HG03135 (cell line): ENCODE measurements at regions not wholly inside any gene's neighbourhood (a gene's known extent, or its start where the extent isn't known, plus 50 kb on each side); places are given as distances from the start of the nearest gene placed in this dataset.
"Not testable (repeated sequence)": the region's sequence is repeated elsewhere in the genome, so short reads cannot be mapped to it uniquely, and the experiment has no call there.

ENCODE experiments used
- ATAC-seq: cut with Tn5 transposase; IDR thresholded peaks from one replicate; pipeline ENCODE4 v1.9.1; 2021; ENCODE audit warnings: mild to moderate bottlenecking, moderate library complexity; ENCODE audit not compliant: unreplicated experiment

GRCh38 chr20:22690616-22691179 is 106.3 kb upstream of the FOXA2 start:
- ATAC-seq: no peak

DNA sequence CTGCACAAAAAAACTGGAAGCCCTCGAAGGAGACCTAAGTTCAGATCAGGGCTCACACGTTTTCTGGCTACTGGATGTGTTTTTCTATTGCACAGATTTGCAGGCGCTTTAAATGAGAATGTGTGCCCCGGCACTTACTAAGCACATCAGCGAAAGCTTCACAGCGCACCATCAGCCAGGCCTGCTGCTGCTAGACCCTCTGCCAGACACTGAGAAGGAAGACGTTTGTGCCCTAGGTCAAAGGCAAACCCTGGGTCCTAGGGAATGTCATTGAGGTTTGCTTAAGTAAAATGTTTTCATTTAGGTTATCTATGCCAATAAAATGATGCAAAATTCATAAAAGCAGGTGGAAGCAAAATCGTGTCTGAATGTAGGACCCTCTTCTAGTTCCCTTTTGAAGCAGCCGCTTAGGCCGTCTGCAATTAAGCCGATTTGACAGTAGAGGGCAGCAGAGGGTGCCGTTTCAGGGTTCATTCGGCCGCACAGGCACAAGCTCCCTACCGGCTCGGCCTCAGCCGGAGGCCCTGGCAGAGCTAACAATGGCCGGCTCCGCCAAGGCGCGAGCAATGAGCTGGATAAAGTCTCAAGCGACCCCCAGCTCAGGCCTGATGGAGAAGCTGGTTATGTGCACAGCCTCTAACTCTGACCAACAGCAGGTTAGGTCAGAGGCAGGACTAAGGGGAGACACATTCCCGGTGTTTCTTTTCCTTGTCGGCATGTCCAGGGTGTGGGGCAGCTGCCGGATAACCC is 107.2 kb upstream of the FOXA2 start:
- ATAC-seq: peak; percentile 69

- ATAC-seq: no peak
Measured at GRCh38 chr20:22692119-22692475, 107.7 kb upstream of the FOXA2 start.

- ATAC-seq: not testable (repeated sequence)
Measured at GRCh38 chr20:22692620-22693019, 108.2 kb upstream of the FOXA2 start.

GRCh38 chr20:22696759-22697158 is 112.4 kb upstream of the FOXA2 start:
- no peak for ATAC-seq

DNA sequence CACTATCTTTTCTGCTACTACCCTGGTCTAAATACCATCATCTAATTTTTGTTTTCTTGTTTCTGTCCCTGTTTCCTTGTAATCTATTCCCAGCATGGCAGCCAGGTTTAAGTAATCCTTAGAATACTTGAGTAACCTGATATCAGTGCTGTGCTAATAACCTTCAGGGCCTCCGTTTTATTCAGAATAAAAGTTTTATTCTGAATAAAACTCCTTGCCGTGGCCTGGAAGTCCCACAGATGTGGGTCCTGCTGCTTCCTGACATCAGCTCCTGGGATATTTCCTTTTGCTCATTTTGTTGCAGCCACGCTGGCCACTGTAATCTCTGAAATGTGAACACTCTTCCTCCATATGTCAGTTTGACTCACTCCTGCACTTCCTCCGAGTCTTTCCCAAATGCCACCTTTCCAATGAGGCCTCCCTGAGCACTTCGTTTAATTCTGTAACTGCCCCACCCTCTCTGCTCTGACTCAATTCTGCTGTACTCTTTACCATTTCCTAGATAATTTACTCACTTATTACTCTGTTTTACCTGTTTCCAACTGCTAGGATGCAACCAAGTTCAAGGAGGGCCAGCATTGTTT is 114.0 kb upstream of the FOXA2 start:
- no peak for ATAC-seq

GRCh38 chr20:22699396-22699795 is 115.0 kb upstream of the FOXA2 start:
- no peak for ATAC-seq

DNA sequence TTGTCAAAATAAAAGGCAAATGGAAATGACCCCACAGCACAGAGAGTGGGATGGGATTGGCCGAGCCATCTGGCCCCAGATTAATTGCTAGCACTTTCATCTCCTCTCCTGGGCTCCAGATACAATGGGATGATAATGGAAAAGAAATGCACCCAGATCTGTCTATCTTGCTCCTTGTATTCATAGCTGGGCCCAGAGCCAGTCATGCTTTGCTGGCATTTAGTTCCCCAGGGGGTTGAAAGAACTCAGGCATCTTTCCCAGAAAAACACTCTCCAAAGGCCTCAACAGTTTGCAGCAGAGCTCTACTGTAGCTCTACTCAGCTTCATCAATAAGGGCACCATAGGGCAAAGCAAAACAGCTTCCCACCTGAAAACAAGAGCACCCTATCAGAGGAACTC is 116.0 kb upstream of the FOXA2 start:
- ATAC-seq: no peak

- no peak for ATAC-seq
Measured at GRCh38 chr20:22701679-22702308, 117.4 kb upstream of the FOXA2 start.

DNA sequence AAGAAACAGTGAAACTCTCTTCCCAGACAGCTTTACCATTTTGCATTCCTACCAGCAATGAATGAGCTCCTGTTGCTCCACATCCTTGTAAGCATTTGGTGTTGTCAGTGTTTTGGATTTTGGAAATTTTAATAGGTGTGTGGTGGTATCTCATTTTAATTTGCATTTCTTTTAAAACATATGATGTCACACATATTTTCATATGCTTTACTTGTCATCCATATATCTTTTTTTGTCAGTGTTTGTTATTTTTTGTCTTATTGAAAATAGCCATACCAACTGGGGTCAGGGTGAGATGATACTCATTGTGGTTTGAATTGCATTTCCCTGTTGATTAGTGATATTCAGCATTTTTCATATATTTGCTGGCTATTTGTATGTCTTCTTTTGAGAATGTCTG is 119.5 kb upstream of the FOXA2 start:
- ATAC-seq: no peak

DNA sequence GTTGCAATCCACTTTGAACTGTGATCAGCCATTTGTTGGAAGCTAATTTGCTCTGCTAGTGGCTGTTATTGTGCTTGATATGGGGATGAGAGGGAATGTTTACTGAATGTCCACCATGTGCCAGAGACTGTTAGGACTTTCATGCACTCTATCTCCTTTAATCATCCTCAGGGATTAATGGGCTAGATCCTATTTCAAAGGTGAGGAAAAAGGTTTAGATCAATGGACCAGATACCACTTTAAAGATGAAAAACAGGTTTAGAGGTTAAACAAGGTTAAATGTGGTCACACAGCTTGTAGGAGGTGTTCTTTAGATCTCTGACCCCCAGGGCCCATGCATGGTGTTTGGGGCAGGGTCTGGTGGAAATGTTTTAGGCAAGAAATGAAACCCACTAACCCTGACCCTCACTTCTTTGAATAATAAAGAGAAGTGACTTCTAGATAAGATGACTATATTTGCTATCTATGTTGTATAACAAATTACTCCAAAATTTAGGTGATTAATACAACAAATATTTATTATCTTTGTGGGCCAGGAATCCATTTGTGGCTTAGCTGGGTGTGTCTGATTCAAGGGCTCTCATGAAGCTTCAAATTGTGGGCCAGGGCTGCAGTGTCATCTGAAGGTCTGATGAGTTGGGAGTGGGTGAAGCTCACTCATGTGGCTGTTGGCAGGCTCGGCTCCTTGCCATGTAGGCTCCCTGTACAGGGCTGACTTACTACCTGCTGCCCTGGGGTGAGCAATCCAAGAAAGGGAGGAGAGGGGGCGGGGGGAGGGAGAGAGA is 127.8 kb upstream of the FOXA2 start:
- ATAC-seq: no peak

GRCh38 chr20:22716821-22717351 is 132.5 kb upstream of the FOXA2 start:
- ATAC-seq: no peak

DNA sequence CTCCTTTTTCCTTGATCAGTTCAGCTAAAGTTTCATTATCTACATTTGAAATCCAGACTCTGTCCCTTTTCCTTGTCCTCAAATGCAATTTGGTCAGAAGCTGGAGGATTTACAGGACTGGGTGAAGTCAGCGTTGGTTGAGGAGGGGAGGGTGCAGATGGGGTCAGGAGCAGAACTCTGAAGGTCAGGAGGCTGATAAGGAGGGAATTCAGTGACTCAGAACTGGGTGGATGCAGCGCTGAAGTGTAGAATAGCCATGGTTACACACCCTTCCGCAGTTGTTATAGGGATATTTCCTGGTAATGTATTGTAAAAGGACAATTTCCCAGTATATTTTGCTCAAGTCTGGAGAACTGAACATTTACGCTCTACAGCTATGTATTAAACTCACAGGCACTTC is 133.1 kb upstream of the FOXA2 start:
- ATAC-seq: no peak

- no peak for ATAC-seq
Measured at GRCh38 chr20:22719167-22719591, 134.8 kb upstream of the FOXA2 start.

GRCh38 chr20:22720206-22720605 is 135.8 kb upstream of the FOXA2 start:
- no peak for ATAC-seq

GRCh38 chr20:22722811-22723210 is 138.4 kb upstream of the FOXA2 start:
- no peak for ATAC-seq

- ATAC-seq: no peak
Measured at GRCh38 chr20:22723659-22724058, 139.3 kb upstream of the FOXA2 start.

DNA sequence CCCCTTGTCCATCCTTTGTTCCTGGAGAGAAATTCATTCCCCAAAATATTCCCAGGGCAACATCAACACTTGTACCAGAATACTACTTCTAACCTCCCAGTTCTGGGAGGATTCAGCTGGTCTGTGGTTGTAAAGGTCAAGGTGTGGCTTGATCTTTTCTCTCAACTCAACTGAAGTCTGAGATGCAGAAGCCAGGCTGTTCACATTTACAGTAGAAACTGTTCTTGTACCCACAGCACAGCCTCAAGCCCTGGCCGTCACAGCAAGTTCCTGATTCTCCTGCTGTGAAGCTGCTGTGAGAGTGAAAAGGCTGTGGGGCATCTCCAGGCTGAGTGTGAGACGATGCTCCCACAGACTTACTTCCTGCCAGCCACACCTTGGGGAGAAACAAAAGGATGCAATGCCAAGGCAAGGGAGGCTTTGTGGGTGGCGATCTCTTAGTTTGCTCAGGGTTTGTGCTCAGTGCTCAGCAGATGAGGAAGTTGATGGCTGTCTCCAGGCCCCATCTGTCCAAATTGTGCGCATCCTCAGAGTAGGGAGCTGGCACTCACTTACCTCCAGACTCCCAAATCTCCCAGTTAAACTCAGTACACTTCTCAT is 143.9 kb upstream of the FOXA2 start:
- ATAC-seq: no peak

GRCh38 chr20:22729180-22729579 is 144.8 kb upstream of the FOXA2 start:
- no peak for ATAC-seq

DNA sequence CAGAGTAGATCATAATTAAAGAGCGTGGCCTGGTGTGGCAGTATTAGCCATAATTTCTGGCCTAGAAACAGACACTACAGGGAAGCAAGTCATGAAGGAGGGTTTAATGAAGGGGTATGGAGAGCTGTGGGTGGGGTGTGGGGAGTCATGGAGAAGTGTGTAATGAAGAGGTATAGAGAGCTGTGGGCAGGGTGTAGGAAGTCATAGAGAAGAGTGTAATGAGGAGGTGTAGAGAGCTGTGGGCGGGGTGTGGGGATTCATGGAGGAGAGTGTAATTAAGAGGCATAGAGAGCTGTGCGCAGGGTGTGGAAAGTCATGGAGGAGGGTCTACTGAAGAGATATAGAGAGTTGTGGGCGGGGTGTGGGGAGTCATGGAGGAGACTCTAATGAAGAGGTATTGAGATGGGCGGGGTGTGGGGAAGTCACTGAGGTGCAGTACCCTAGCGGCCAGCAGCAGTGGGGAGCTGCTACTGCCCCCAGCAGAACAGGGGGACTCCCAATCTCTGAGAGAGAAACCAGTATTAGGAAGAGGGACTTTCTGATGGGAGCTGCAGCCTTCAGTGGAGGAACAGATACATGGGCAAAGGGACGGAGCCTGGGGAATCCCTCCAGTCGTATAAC is 145.4 kb upstream of the FOXA2 start:
- ATAC-seq: no peak
